HG03571 (cell line): ENCODE measurements at regions not wholly inside any gene's neighbourhood (a gene's known extent, or its start where the extent isn't known, plus 50 kb on each side); places are given as distances from the start of the nearest gene placed in this dataset.
A peak's percentile ranks its signal among the peaks of the same experiment; 100 is the strongest.
"Not testable (repeated sequence)": the region's sequence is repeated elsewhere in the genome, so short reads cannot be mapped to it uniquely, and the experiment has no call there.

Experiments used
- ATAC-seq: cut with Tn5 transposase; IDR thresholded peaks from one replicate; pipeline ENCODE4 v1.9.1; 2021; ENCODE audit not compliant: unreplicated experiment

GRCh38 chr21:5103880-5104561, 5417.4 kb upstream of the TPTE start:
- ATAC-seq: not testable (repeated sequence)

GRCh38 chr21:5104562-5104928, 5416.8 kb upstream of the TPTE start:
- not testable (repeated sequence) for ATAC-seq

- peak; percentile 40 for ATAC-seq
These were observed 5415.3 kb upstream of the TPTE start for GRCh38 chr21:5105939-5106708.

GRCh38 chr21:5106767-5107464, 5414.5 kb upstream of the TPTE start:
- ATAC-seq: peak; percentile 22

- not testable (repeated sequence) for ATAC-seq
These were observed 5413.7 kb upstream of the TPTE start for GRCh38 chr21:5107637-5108036.

GRCh38 chr21:5108048-5108775, 5413.2 kb upstream of the TPTE start:
- ATAC-seq: not testable (repeated sequence)

GRCh38 chr21:5111197-5111596, 5410.2 kb upstream of the TPTE start:
- ATAC-seq: not testable (repeated sequence)

GRCh38 chr21:5113092-5113491, 5408.3 kb upstream of the TPTE start:
- not testable (repeated sequence) for ATAC-seq

GRCh38 chr21:5114468-5114867, 5406.9 kb upstream of the TPTE start:
- ATAC-seq: not testable (repeated sequence)

- ATAC-seq: not testable (repeated sequence)
These were observed 5406.3 kb upstream of the TPTE start for GRCh38 chr21:5114893-5115645.

GRCh38 chr21:5115646-5116343, 5405.6 kb upstream of the TPTE start:
- not testable (repeated sequence) for ATAC-seq

GRCh38 chr21:5116344-5117123, 5404.8 kb upstream of the TPTE start:
- ATAC-seq: not testable (repeated sequence)

- not testable (repeated sequence) for ATAC-seq
These were observed 5404.2 kb upstream of the TPTE start for GRCh38 chr21:5117135-5117534.

- ATAC-seq: not testable (repeated sequence)
These were observed 5403.6 kb upstream of the TPTE start for GRCh38 chr21:5117666-5118295.

- not testable (repeated sequence) for ATAC-seq
These were observed 5403.1 kb upstream of the TPTE start for GRCh38 chr21:5118296-5118679.

GRCh38 chr21:5119179-5119578, 5402.2 kb upstream of the TPTE start:
- ATAC-seq: not testable (repeated sequence)

- ATAC-seq: not testable (repeated sequence)
These were observed 5400.0 kb upstream of the TPTE start for GRCh38 chr21:5121399-5121798.

GRCh38 chr21:5121849-5122248, 5399.5 kb upstream of the TPTE start:
- ATAC-seq: not testable (repeated sequence)
